ENCODE measurements at regions not wholly inside any gene's neighbourhood (a gene's known extent, or its start where the extent isn't known, plus 50 kb on each side); places are given as distances from the start of the nearest gene placed in this dataset.

- no peak for TF ChIP-seq CTCF (IDR thresholded peaks at IDR 0.05)
- Mint-ChIP-seq H3K9me3 (no peaks in the 10 kb centered on the region), H3K36me3 (ENCODE audit: low read depth) (no peaks in the 10 kb centered on the region)
Measured at GRCh38 chrX:42602566-42602965, 175.4 kb downstream of the PPP1R2C start.

GRCh38 chrX:42602136-42602535, 175.8 kb downstream of the PPP1R2C start:
- Mint-ChIP-seq H3K4me3 (no peak overlapping the region), H3K36me3 (ENCODE audit: low read depth) (no peaks in the 10 kb centered on the region), H3K27ac (no peak overlapping the region), H3K9me3 (no peaks in the 10 kb centered on the region), H3K27me3 (ENCODE audit: low read depth, poor library complexity) (no peaks in the 10 kb centered on the region), H3K4me1 (peaks cover 14% of the 10 kb centered on the region)
- no peak for DNase-seq
- TF ChIP-seq CTCF (IDR thresholded peaks at IDR 0.05), result no peak

More at GRCh38 chrX:42602566-42602965, 175.4 kb downstream of the PPP1R2C start:
- Mint-ChIP-seq H3K27ac (no peak overlapping the region), H3K4me3 (no peak overlapping the region), H3K4me1 (peaks cover 14% of the 10 kb centered on the region), H3K27me3 (ENCODE audit: low read depth, poor library complexity) (no peaks in the 10 kb centered on the region)
- no peak for DNase-seq

- Mint-ChIP-seq H3K27ac (no peak overlapping the region), H3K4me3 (no peak overlapping the region), H3K4me1 (no peaks in the 10 kb centered on the region), H3K36me3 (ENCODE audit: low read depth) (no peaks in the 10 kb centered on the region), H3K9me3 (peaks cover 16% of the 10 kb centered on the region), H3K27me3 (ENCODE audit: low read depth, poor library complexity) (no peaks in the 10 kb centered on the region)
- no peak for DNase-seq
- TF ChIP-seq CTCF (IDR thresholded peaks at IDR 0.05), result no peak
Measured at GRCh38 chrX:42597481-42597880, 180.5 kb downstream of the PPP1R2C start.

DNA sequence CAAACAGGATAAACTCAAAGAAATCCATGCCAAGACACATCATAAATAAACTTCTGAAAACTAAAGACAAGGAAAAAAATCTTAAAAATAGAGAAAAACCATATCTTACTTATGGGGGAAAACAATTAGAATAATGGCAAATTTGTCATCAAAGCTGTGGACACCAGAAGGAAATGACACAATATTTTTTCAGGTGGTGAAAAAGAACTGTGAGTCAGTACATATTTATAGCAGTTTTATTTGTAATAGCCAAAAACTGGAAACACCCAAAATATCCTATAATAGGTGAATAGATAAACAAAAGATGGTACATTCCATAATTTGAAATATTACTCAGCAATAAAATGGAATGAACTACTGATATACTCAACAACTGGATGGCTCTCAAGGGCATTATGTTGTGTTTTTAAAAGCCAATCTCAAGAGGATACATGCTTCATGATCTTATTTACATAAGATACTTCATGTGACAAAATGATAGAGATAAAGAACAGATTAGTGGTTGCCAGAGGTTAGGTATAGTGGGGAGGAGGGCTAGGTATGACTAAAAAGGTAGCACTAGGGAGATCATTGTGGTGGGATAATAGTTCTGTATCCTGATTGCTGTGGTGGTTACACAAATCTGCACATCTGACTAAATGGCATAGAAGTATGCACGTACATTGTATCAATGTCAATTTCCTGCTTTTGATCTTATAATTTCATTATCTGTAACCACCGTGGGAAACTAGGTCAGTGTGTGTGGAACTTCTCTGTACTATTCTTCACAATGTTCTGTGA, 191.9 kb downstream of the PPP1R2C start:
- Mint-ChIP-seq H3K4me1 (peaks cover 10% of the 10 kb centered on the region), H3K27ac (no peak overlapping the region), H3K4me3 (no peak overlapping the region), H3K36me3 (ENCODE audit: low read depth) (peaks cover 10% of the 10 kb centered on the region), H3K9me3 (peaks cover 32% of the 10 kb centered on the region), H3K27me3 (ENCODE audit: low read depth, poor library complexity) (no peaks in the 10 kb centered on the region)
- DNase-seq, result no peak
- TF ChIP-seq CTCF (IDR thresholded peaks at IDR 0.05), result no peak

DNA sequence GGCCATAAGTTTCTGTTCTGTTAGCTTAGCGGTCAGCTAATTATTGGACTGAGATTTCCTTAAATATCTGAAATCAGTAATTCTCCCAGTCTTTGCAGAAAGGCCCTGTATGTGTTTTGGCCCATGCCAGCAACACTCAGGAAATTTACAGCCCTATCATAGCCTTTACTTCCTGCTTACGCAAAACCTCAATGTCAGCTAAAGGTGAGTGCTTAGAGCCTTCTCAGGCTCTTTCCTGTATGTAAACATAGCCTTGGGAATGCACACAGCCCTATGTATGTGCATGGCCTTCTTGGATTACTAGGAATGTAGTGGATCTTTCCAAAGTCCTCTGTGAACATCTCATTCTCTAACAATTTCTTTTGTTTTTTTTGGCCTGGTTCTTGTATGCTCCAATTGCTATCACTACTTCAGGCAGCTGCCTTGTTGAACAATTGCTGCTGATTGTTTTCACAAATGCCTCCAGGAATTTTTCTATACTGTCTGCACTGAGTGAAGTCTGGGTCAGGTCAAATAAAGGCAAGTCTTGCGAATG, 200.0 kb downstream of the PPP1R2C start:
- H3K9me3 Mint-ChIP-seq, result peaks cover 18% of the 10 kb centered on the region
- peaks cover 14% of the 10 kb centered on the region for H3K4me1 Mint-ChIP-seq
- H3K36me3 Mint-ChIP-seq (ENCODE audit: low read depth), result no peaks in the 10 kb centered on the region
- DNase-seq, result no peak
- H3K4me3 Mint-ChIP-seq, result no peak overlapping the region
- TF ChIP-seq CTCF (IDR thresholded peaks at IDR 0.05), result no peak
- no peak overlapping the region for H3K27ac Mint-ChIP-seq
- no peaks in the 10 kb centered on the region for H3K27me3 Mint-ChIP-seq (ENCODE audit: low read depth, poor library complexity)

- Mint-ChIP-seq H3K27ac (no peak overlapping the region), H3K36me3 (ENCODE audit: low read depth) (no peaks in the 10 kb centered on the region), H3K27me3 (ENCODE audit: low read depth, poor library complexity) (no peaks in the 10 kb centered on the region), H3K4me3 (no peak overlapping the region), H3K4me1 (no peaks in the 10 kb centered on the region), H3K9me3 (no peaks in the 10 kb centered on the region)
- no peak for DNase-seq
- no peak for TF ChIP-seq CTCF (IDR thresholded peaks at IDR 0.05)
Measured at GRCh38 chrX:42567268-42567667, 210.7 kb downstream of the PPP1R2C start.

Measured in nephron progenitor cell (in vitro differentiated cells).